K562 (cell line): ENCODE measurements at regions not wholly inside any gene's neighbourhood (a gene's known extent, or its start where the extent isn't known, plus 50 kb on each side); places are given as distances from the start of the nearest gene placed in this dataset.

ENCODE experiments used
- ATAC-seq: fragments of 200-7000 bp; cut with Tn5 transposase; 3 replicates; pipeline ENCODE4 v1.9.1; 2020; ENCODE audit warnings: moderate library complexity
- BruUV-seq: library from RNA; stranded (reverse); fragments of 400-500 nt; replicated peaks from 2 replicates; lab custom pipeline; 2021; lab: Mats Ljungman, UMichigan
- CTCF ChIA-PET: fragments of 300-600 bp; formaldehyde crosslinking; extraction: SDS; loops from one replicate; lab custom pipeline; 2021; ENCODE audit warnings: low intra/inter-chr PET ratio; lab: Yijun Ruan, JAX
- POLR2A ChIA-PET: fragments of 300-600, 350-650 bp; sonication (Branson Sonifier 250); formaldehyde crosslinking; extraction: SDS; loops from one replicate; lab custom pipeline; 2021; ENCODE audit warnings: antibody characterized with exemption, inconsistent platforms; lab: Yijun Ruan, JAX
- DNase-seq, 4 experiments: peaks; one replicate each; pipeline versions ENCODE4 v3.0.0 to v3.0.0-alpha.2; 2011 to 2018; ENCODE audit warnings: low spot score in 3 of 4, mixed read lengths in 3 of 4; ENCODE audit errors: extremely low read depth in 1 of 4
- FAIRE-seq: peaks from 2 replicates; lab custom pipeline; 2011; peaks lifted over from hg19 to GRCh38; lab: Jason Lieb, UNC
- H2AFZ ChIP-seq: 2 replicates; pipeline ENCODE4 v1.6.0; 2011; ENCODE audit warnings: low read depth, low read length, control low read depth, inconsistent platforms
- H3K27ac ChIP-seq: fragments of 200-600 bp; 3 replicates; pipeline ENCODE4 v1.8.0; 2011; ENCODE audit warnings: low read depth, mild to moderate bottlenecking, control low read depth, inconsistent platforms, low read length, moderate library complexity, mixed read lengths; ENCODE audit errors: extremely low read depth
- H3K27me3 ChIP-seq, 2 experiments: fragments of 300-600 bp in 1 of 2; 2 replicates in 1 of 2; 3 replicates in 1 of 2; pipeline versions ENCODE4 v1.6.0 to v1.8.0; 2011; ENCODE audit warnings: inconsistent platforms in 2 of 2, low read length in 2 of 2, mild to moderate bottlenecking in 1 of 2, mixed read lengths in 1 of 2, moderate library complexity in 1 of 2; ENCODE audit not compliant: control insufficient read depth in 2 of 2, insufficient read depth in 2 of 2
- H3K36me3 ChIP-seq: fragments of 300-600 bp; 3 replicates; pipeline ENCODE4 v1.8.0; 2011; ENCODE audit warnings: mild to moderate bottlenecking, low read length, inconsistent platforms; ENCODE audit not compliant: control insufficient read depth, insufficient read depth
- H3K4me1 ChIP-seq, 2 experiments: fragments of 200-600 bp in 1 of 2; replicated peaks in 1 of 2; 2 replicates in 1 of 2; 3 replicates in 1 of 2; pipeline versions ENCODE4 v1.5.1 to v1.8.0; 2011; ENCODE audit warnings: inconsistent platforms in 2 of 2, low read length in 2 of 2, mild to moderate bottlenecking in 1 of 2, mixed read lengths in 1 of 2, moderate library complexity in 1 of 2; ENCODE audit not compliant: control insufficient read depth in 2 of 2, insufficient read depth in 2 of 2
- H3K4me2 ChIP-seq: 2 replicates; pipeline ENCODE4 v1.6.1; 2011; ENCODE audit warnings: low read length, control low read depth, inconsistent platforms, mixed read lengths; ENCODE audit not compliant: insufficient read depth
- H3K4me3 ChIP-seq: fragments of 200-600 bp; sonication (generic), shearing (Covaris generic); 2 replicates; pipeline ENCODE4 v1.5.1; 2016; ENCODE audit warnings: control low read depth, inconsistent platforms
- H3K79me2 ChIP-seq: fragments of 200-600 bp; 3 replicates; pipeline ENCODE4 v1.8.0; 2011; ENCODE audit warnings: low read length, inconsistent platforms; ENCODE audit not compliant: control insufficient read depth, insufficient read depth
- H3K9ac ChIP-seq, 2 experiments: 2 replicates each; pipeline versions ENCODE4 v1.6.0 to v1.6.1; 2011; ENCODE audit warnings: low read depth in 2 of 2, low read length in 2 of 2, control low read depth in 1 of 2, inconsistent platforms in 1 of 2, mild to moderate bottlenecking in 1 of 2, mixed read lengths in 1 of 2; ENCODE audit not compliant: insufficient read depth in 1 of 2
- H3K9me1 ChIP-seq: one replicate; pipeline ENCODE4 v1.6.0; 2011; ENCODE audit warnings: inconsistent platforms, mild to moderate bottlenecking, low read length, moderate library complexity; ENCODE audit not compliant: control insufficient read depth, insufficient read depth
- H3K9me3 ChIP-seq: replicated peaks from 2 replicates; pipeline ENCODE4 v1.5.1; 2011; ENCODE audit warnings: low read depth, low read length, inconsistent platforms; ENCODE audit not compliant: control insufficient read depth, insufficient read depth
- H4K20me1 ChIP-seq: replicated peaks from 2 replicates; pipeline ENCODE4 v1.6.1; 2011; ENCODE audit warnings: low read length, inconsistent platforms, mixed read lengths; ENCODE audit not compliant: control insufficient read depth, insufficient read depth
- CBX8 ChIP-seq: fragments of 200-600 bp; sonication (generic); IDR thresholded peaks from 2 replicates; pipeline ENCODE4 v1.6.1; 2012; ENCODE audit warnings: borderline replicate concordance, mixed run types, low read depth, mild to moderate bottlenecking, moderate library complexity, mixed read lengths, low read length, control low read depth, inconsistent platforms; ENCODE audit not compliant: poor library complexity, severe bottlenecking; ENCODE audit errors: extremely low read depth
- HLTF ChIP-seq: fragments of 450-650 bp; IDR thresholded peaks from 2 replicates; pipeline ENCODE4 v1.6.1; 2016
- NFE2L1 ChIP-seq: fragments of 450-650 bp; IDR thresholded peaks from 2 replicates; pipeline ENCODE4 v1.6.1; 2016; ENCODE audit warnings: missing genetic modification characterization, low read depth, mild to moderate bottlenecking, missing compliant biosample characterization, moderate library complexity, borderline replicate concordance
- ZBTB8A ChIP-seq: fragments of 450-650 bp; IDR thresholded peaks from 2 replicates; pipeline ENCODE4 v1.6.1; 2018; ENCODE audit warnings: mild to moderate bottlenecking, moderate library complexity; ENCODE audit not compliant: partially characterized antibody
- ZNF316 ChIP-seq: fragments of 450-650 bp; IDR thresholded peaks from 2 replicates; pipeline ENCODE4 v1.6.1; 2016
- ZNF609 ChIP-seq: sonication (generic); formaldehyde crosslinking; IDR thresholded peaks from 2 replicates; pipeline ENCODE4 v1.8.1; 2023; ENCODE audit warnings: missing genetic modification reagents, mild to moderate bottlenecking, borderline replicate concordance
- in situ Hi-C: fragments of 300-500 bp; cut with MboI; formaldehyde crosslinking; loops from 4 replicates; pipeline ENCODE4 v1.15.0; 2018; ENCODE audit warnings: inconsistent platforms, mixed read lengths
- intact Hi-C: fragments of 100-400 bp; cut with micrococcal nuclease; formaldehyde crosslinking; loops from 2 replicates; pipeline ENCODE4 v1.14.2; 2022

- no peak for FAIRE-seq
- no peak overlapping the region for H3K9ac ChIP-seq
- no peaks in the 10 kb centered on the region for H3K4me1 ChIP-seq
- no peak overlapping the region for H2AFZ ChIP-seq
- no peak overlapping the region for H3K4me3 ChIP-seq
- H3K79me2 ChIP-seq = no peaks in the 10 kb centered on the region
- ChIA-PET CTCF (no interaction called here), POLR2A (no interaction called here)
- no peaks in the 10 kb centered on the region for H3K9me1 ChIP-seq
- no peak for DNase-seq
- no TSS peak for BruUV-seq
- intact Hi-C loops (no loop called here), in situ Hi-C loops (no loop called here)
- H4K20me1 ChIP-seq = no peaks in the 10 kb centered on the region
- no peaks in the 10 kb centered on the region for H3K9me3 ChIP-seq
- no peak overlapping the region for H3K4me2 ChIP-seq
- no peaks in the 10 kb centered on the region for H3K27me3 ChIP-seq
- no peak overlapping the region for H3K27ac ChIP-seq
- TF ChIP-seq CBX8 = no peak
- TF ChIP-seq ZBTB8A = no peak
- no peak for TF ChIP-seq HLTF
- TF ChIP-seq NFE2L1 (tag) = no peak
- TF ChIP-seq ZNF609 = no peak
- 0 out of 2 replicates have a peak, but pooled peaks have one; percentile 14 for TF ChIP-seq ZNF316
- TF ChIP-seq, all 486 proteins: peak for 1
- no peaks in the 10 kb centered on the region for H3K36me3 ChIP-seq
- ATAC-seq = no peak
Observed at GRCh38 chr4:18529482-18529881, 507.9 kb upstream of the LCORL start.
